SK-N-MC (cell line): ENCODE measurements at regions not wholly inside any gene's neighbourhood (a gene's known extent, or its start where the extent isn't known, plus 50 kb on each side); places are given as distances from the start of the nearest gene placed in this dataset.

Experiments used
- DNase-seq: peaks from one replicate; pipeline ENCODE4 v3.0.0-alpha.2; 2011; ENCODE audit warnings: low read depth, low spot score
- H3K27ac ChIP-seq: fragments of 200-600 bp; sonication (generic); 2 replicates; pipeline ENCODE4 v1.5.1; 2016; ENCODE audit warnings: mixed run types
- H3K36me3 ChIP-seq: fragments of 200-600 bp; sonication (generic); 2 replicates; pipeline ENCODE4 v1.6.1; 2017; ENCODE audit warnings: antibody characterized with exemption, low read length, mixed read lengths; ENCODE audit not compliant: insufficient read depth
- H3K4me3 ChIP-seq: fragments of 200-600 bp; sonication (generic); 2 replicates; pipeline ENCODE4 v1.5.1; 2016
- H3K9ac ChIP-seq: fragments of 200-600 bp; sonication (generic); 2 replicates; pipeline ENCODE4 v1.8.0; 2017; ENCODE audit warnings: mixed run types, mixed read lengths; ENCODE audit not compliant: insufficient read length
- H3K9me3 ChIP-seq: fragments of 200-600 bp; sonication (generic); 2 replicates; pipeline ENCODE4 v1.6.1; 2017; ENCODE audit warnings: low read depth, mild to moderate bottlenecking, antibody characterized with exemption, low read length, moderate library complexity, mixed read lengths
- EZH2 ChIP-seq: fragments of 200-600 bp; sonication (generic); IDR thresholded peaks from one replicate; pipeline ENCODE4 v1.6.1; 2017; ENCODE audit warnings: antibody characterized with exemption
- POLR2AphosphoS5 ChIP-seq: IDR thresholded peaks from 2 replicates; pipeline ENCODE4 v1.6.1; 2012; ENCODE audit warnings: mild to moderate bottlenecking, low read depth, low read length, borderline replicate concordance

GRCh38 chr20:17172836-17173516 is 53.9 kb upstream of the PCSK2 start:
- Histone ChIP-seq H3K4me3 (peak overlapping the region; percentile 46), H3K27ac (peak overlapping the region; percentile 99), H3K9ac (peak overlapping the region; percentile 18), H3K36me3 (no peaks in the 10 kb centered on the region), H3K9me3 (no peaks in the 10 kb centered on the region)
- no peak for DNase-seq
- TF ChIP-seq POLR2AphosphoS5: peak; percentile 22; the same call in 1 of the 2 replicates
- no peak for TF ChIP-seq EZH2
